Heart right ventricle (tissue), 16 donors: ENCODE measurements at regions not wholly inside any gene's neighbourhood (a gene's known extent, or its start where the extent isn't known, plus 50 kb on each side); places are given as distances from the start of the nearest gene placed in this dataset.

ENCODE experiments used
- ATAC-seq, 8 donors: fragments of 200-7000 bp; cut with Tn5 transposase; one replicate each; pipeline ENCODE4 v1.9.1; 2020; ENCODE audit warnings: mild to moderate bottlenecking in 8 of 8, moderate library complexity in 8 of 8, moderate number of reproducible peaks in 1 of 8
- DNase-seq, 2 donors: peaks; one replicate each; pipeline ENCODE4 v3.0.0-alpha.2; 2020
- H3K27ac ChIP-seq, 10 donors: fragments of 200-600 bp; sonication (generic) in 2 of 10; one replicate each; pipeline versions ENCODE4 v1.5.0 to v1.8.0; 2020 to 2022; ENCODE audit warnings: mild to moderate bottlenecking in 3 of 10
- H3K27me3 ChIP-seq, 7 donors: fragments of 200-600 bp; one replicate each; pipeline ENCODE4 v1.8.0; 2021 to 2022; ENCODE audit warnings: mild to moderate bottlenecking in 2 of 7
- H3K36me3 ChIP-seq, 9 donors: fragments of 200-600 bp; sonication (generic) in 1 of 9; one replicate each; pipeline versions ENCODE4 v1.5.0 to v1.8.0; 2020 to 2022; ENCODE audit warnings: mild to moderate bottlenecking in 2 of 9
- H3K4me1 ChIP-seq, 9 donors: fragments of 200-600 bp; sonication (generic) in 1 of 9; one replicate each; pipeline versions ENCODE4 v1.5.0 to v1.8.0; 2020 to 2022; ENCODE audit warnings: mild to moderate bottlenecking in 4 of 9
- H3K4me3 ChIP-seq, 10 donors: fragments of 200-600 bp; sonication (generic) in 2 of 10; one replicate each; pipeline versions ENCODE4 v1.5.0 to v1.8.0; 2020 to 2022; ENCODE audit warnings: mild to moderate bottlenecking in 7 of 10, moderate library complexity in 2 of 10
- H3K9me3 ChIP-seq, 11 donors: fragments of 200-600 bp in 10 of 11; sonication (generic) in 2 of 11; one replicate each; pipeline versions ENCODE4 v1.5.0 to v1.8.0; 2013 to 2022; ENCODE audit warnings: mild to moderate bottlenecking in 2 of 11, control low read depth in 1 of 11, moderate library complexity in 1 of 11
- WGBS, 2 donors: extraction: QIAGEN DNeasy Blood & Tissue Kit; methylation state at CpG; one replicate each; pipeline ENCODE4 v1.1.7; 2013; ENCODE audit warnings: inconsistent platforms in 1 of 2; 5-methylcytosine and 5-hydroxymethylcytosine counted together
- intact Hi-C, 10 donors: fragments of 100-400 bp; cut with DNase I; formaldehyde crosslinking; loops; one replicate each; pipeline versions ENCODE4 v1.11.1 to v1.14.2; 2022
- TF ChIP-seq, protein P1 (sequence below), 9 donors: fragments of 200-600 bp; sonication (generic) in 2 of 9; IDR thresholded peaks; one replicate each; pipeline versions ENCODE4 v1.5.0 to v1.8.0; 2021 to 2022; ENCODE audit warnings: antibody characterized with exemption in 9 of 9, mild to moderate bottlenecking in 5 of 9, moderate library complexity in 1 of 9
- donor health status: Arrhythmogenic right ventricular cardiomyopathy.
- donor health status: ischemic (EF 13 %, LVEDD 7.1; RV severe dilation, severe dysfunction).
- donor health status: healthy with polysubstance abuse.
- donor health status: DM: no; HTN: yes; CAD: no.
- donor health status: DM: no; HTN: no; CAD: no.
- donor health status: ischemic (EF 25% LVEDD 6.9; RV normal size, moderate dysfunction).
- donor health status: ischemic (EF 25% LVEDD 5.7; RV mildly dilated, moderate dysfunction).
- donor health status: healthy.
- donor health status: DM: yes; HTN: yes; CAD: no.
- donor health status: Ischemic cardiomyopathy.
- donor health status: ischemic (EF 35%, LVEDD 5.7; RV mildly dilated, moderate dysfunction).
- donor health status: nonischemic (EF 11% LVEDD 7.7; RV severe dilation, severe dysfunction).
- donor health status: DM: yes; HTN: yes; CAD: no.
- donor health status: PGD.
- donor health status: ischemic (EF 29% LVEDD 5.4; RV normal size, mild dysfunction).
- donor health status: nonischemic (EF 23%, LVEDD 6.1; RV moderate dilation, normal function).

DNA sequence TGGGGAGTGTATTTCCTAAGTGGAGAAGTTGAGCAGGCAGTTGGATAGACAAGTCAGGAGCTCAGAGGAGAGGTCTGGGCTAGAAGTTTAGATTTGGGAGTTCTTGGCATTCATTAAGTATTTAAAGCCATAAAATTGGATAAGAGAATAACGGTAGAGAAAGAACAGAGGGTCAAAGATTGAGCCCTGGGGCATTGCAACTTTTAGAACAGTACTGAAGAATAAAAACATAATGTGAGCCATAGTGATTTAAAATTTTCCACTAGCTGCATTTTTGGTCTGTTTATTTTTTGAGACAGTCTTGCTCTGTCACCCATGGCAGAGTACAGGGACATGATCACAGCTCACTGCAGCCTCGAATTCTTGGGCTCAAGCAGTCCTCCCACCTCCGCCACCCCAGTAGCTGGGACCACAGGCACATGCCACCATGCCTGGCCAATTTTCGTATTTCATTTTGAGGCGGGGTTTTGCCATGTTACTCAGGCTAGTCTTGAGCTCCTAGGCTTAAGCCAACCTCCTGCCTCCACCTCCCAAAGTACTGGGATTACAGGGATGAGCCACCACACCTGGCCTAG is 85.9 kb upstream of the SOX13 start:
- H3K27ac ChIP-seq = peak overlapping the region in 2 of 10 donors; percentile 20 to 33
- no peak overlapping the region for H3K4me3 ChIP-seq

DNA sequence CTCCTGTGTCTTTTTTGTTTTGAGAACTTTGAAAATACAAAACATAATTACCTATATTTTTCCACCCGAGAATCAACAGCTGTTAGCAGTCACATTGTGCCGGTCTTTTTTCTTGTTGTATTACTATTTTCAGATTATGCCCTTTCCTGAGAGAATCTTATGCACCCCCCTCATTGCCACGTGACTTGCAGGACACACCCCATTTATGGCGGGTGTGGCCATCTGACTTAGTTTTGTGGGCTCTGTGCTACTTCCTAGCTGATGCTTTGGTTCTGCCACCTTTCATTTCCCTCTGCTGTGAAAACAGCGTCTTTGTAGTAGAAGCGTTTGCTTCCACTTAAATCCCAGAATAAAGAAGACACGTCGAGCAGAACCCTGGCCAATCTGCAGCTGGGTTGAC is 82.8 kb upstream of the SOX13 start:
- intact Hi-C loops = no loop called here
- TF ChIP-seq, protein P1, sequence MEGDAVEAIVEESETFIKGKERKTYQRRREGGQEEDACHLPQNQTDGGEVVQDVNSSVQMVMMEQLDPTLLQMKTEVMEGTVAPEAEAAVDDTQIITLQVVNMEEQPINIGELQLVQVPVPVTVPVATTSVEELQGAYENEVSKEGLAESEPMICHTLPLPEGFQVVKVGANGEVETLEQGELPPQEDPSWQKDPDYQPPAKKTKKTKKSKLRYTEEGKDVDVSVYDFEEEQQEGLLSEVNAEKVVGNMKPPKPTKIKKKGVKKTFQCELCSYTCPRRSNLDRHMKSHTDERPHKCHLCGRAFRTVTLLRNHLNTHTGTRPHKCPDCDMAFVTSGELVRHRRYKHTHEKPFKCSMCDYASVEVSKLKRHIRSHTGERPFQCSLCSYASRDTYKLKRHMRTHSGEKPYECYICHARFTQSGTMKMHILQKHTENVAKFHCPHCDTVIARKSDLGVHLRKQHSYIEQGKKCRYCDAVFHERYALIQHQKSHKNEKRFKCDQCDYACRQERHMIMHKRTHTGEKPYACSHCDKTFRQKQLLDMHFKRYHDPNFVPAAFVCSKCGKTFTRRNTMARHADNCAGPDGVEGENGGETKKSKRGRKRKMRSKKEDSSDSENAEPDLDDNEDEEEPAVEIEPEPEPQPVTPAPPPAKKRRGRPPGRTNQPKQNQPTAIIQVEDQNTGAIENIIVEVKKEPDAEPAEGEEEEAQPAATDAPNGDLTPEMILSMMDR (IDR thresholded peaks at IDR 0.05) = no peak
- H3K4me3 ChIP-seq = no peak overlapping the region
- H3K9me3 ChIP-seq = no peaks in the 10 kb centered on the region
- H3K36me3 ChIP-seq = no peaks in the 10 kb centered on the region
- peaks cover 0 to 11% (median 2%) of the 10 kb centered on the region in 9 donors for H3K4me1 ChIP-seq
- no peaks in the 10 kb centered on the region for H3K27me3 ChIP-seq
- no peak overlapping the region for H3K27ac ChIP-seq
- WGBS, 2 donors = 74 to 75% methylated on average over 8 of the region's 8 CpGs
- DNase-seq (no peak), ATAC-seq (no peak)

More for the DNA sequence above, 85.9 kb upstream of the SOX13 start:
- intact Hi-C loops = no loop called here
- peak in 3 of 8 donors; percentile 11 to 53 (median 14) for ATAC-seq
- no peaks in the 10 kb centered on the region for H3K36me3 ChIP-seq
- DNase-seq = no peak
- WGBS, 2 donors = 75 to 79% methylated on average over 5 of the region's 5 CpGs
- H3K4me1 ChIP-seq = no peaks in the 10 kb centered on the region
- TF ChIP-seq, protein P1 (IDR thresholded peaks at IDR 0.05) = no peak
- H3K27me3 ChIP-seq = no peaks in the 10 kb centered on the region
- no peaks in the 10 kb centered on the region for H3K9me3 ChIP-seq

DNA sequence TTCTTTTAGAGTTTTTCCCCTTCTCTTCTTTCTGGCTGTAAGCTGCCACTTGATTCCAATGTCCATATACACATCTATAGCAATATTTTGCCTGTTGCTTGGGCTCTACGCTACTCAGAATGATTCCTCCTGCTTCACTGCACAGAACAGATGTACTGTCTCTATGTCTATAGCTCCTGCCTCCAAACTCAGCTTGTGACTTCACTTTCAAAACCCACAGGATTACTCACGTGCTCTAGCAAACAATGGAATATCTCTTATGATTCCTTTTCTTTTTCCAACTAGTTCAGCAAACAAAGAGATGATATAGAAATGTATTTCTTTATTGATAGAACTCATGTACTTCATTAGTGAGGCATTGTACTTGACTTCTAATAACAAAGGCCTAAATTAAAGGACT is 80.5 kb upstream of the SOX13 start:
- TF ChIP-seq, protein P1 (IDR thresholded peaks at IDR 0.05) = no peak
- peaks cover 0 to 32% (median 12%) of the 10 kb centered on the region in 9 donors for H3K4me1 ChIP-seq
- intact Hi-C loops = no loop called here
- peaks cover 0 to 3% (median 0%) of the 10 kb centered on the region in 7 donors for H3K27me3 ChIP-seq
- no peak overlapping the region for H3K27ac ChIP-seq
- DNase-seq (no peak), ATAC-seq (no peak)
- H3K4me3 ChIP-seq = no peak overlapping the region
- H3K36me3 ChIP-seq = no peaks in the 10 kb centered on the region
- WGBS, 2 donors = 74 to 78% methylated on average over 2 of the region's 2 CpGs
- H3K9me3 ChIP-seq = no peaks in the 10 kb centered on the region

DNA sequence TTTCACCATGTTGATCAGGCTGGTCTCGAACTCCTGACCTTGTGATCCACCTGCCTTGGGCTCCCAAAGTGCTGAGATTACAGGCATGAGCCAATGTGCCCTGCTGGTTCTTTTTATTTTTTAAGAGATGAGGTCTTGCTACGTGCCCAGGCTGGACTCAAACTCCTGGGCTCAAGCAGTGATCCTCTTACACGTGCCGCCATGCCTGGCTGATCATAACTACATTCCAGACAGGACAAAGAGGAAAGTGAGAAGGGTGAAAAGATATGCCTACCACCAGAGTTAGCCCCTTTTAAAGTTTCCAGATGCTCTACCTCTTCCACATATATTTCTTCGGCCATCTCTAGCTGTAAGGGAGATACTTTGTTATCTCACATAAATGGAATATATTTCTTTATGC is 79.7 kb upstream of the SOX13 start:
- TF ChIP-seq, protein P1 (IDR thresholded peaks at IDR 0.05) = no peak
- Histone ChIP-seq H3K4me1 (peaks cover 0 to 34% (median 12%) of the 10 kb centered on the region in 9 donors), H3K4me3 (no peak overlapping the region), H3K9me3 (no peaks in the 10 kb centered on the region), H3K36me3 (no peaks in the 10 kb centered on the region), H3K27ac (no peak overlapping the region), H3K27me3 (peaks cover 0 to 3% (median 0%) of the 10 kb centered on the region in 7 donors)
- intact Hi-C loops = no loop called here
- WGBS, 2 donors = 93 to 94% methylated on average over 5 of the region's 5 CpGs
- DNase-seq (no peak), ATAC-seq (no peak)
